ENCODE measurements at regions not wholly inside any gene's neighbourhood (a gene's known extent, or its start where the extent isn't known, plus 50 kb on each side); places are given as distances from the start of the nearest gene placed in this dataset.

- H3K4me1 ChIP-seq: peaks cover 13 to 31% (median 15%) of the 10 kb centered on the region in 10 experiments; a peak in 17 of 20 replicates
- no peaks in the 10 kb centered on the region for H3K9me3 ChIP-seq (replicated peaks in 1 of 11)
- no peak for TF ChIP-seq Cebpa-rat (IDR thresholded peaks at IDR 0.05)
- H4K20me1 ChIP-seq: peaks cover 0 to 6% (median 0%) of the 10 kb centered on the region in 11 experiments; a peak in 2 of 22 replicates
- peaks cover 91 to 100% (median 98%) of the 10 kb centered on the region in 11 experiments for H3K27me3 ChIP-seq
- H3K4me3 ChIP-seq: no peak overlapping the region
- H3K9ac ChIP-seq: no peak overlapping the region
- no peaks in the 10 kb centered on the region for H3K36me3 ChIP-seq
- H3K27ac ChIP-seq: no peak overlapping the region
- H3K4me2 ChIP-seq: peak overlapping the region; percentile 16 to 54 (median 42); a peak in 18 of 22 replicates
Measured at GRCh38 chrX:49748211-49748956, 52.6 kb upstream of the PAGE1 start.

- no peak overlapping the region for H3K4me3 ChIP-seq
- no peaks in the 10 kb centered on the region; a peak in 1 of 22 replicates for H4K20me1 ChIP-seq
- H3K4me2 ChIP-seq: 0 out of 22 replicates have a peak overlapping the region, but pooled peaks of 1 of the 11 experiments have one; percentile 7
- H3K9ac ChIP-seq: no peak overlapping the region
- H3K9me3 ChIP-seq (replicated peaks in 1 of 11): no peaks in the 10 kb centered on the region
- H3K4me1 ChIP-seq: peaks cover 13 to 31% (median 15%) of the 10 kb centered on the region in 10 experiments; a peak in 17 of 20 replicates
- no peaks in the 10 kb centered on the region for H3K36me3 ChIP-seq
- TF ChIP-seq Cebpa-rat (IDR thresholded peaks at IDR 0.05): no peak
- no peak overlapping the region for H3K27ac ChIP-seq
- H3K27me3 ChIP-seq: peaks cover 90 to 100% (median 97%) of the 10 kb centered on the region in 11 experiments
Measured at GRCh38 chrX:49746306-49746705, 50.5 kb upstream of the PAGE1 start.
